SK-N-SH (cell line): ENCODE measurements at regions not wholly inside any gene's neighbourhood (a gene's known extent, or its start where the extent isn't known, plus 50 kb on each side); places are given as distances from the start of the nearest gene placed in this dataset.

Source experiments
- CTCF ChIA-PET: fragments of 300-600, 350-600 bp; formaldehyde crosslinking; extraction: SDS; loops from one replicate; lab custom pipeline; 2021; lab: Yijun Ruan, JAX
- POLR2A ChIA-PET: fragments of 350-600 bp; sonication (Branson Sonifier 250); formaldehyde crosslinking; extraction: SDS; loops from one replicate; lab custom pipeline; 2020; ENCODE audit warnings: antibody characterized with exemption, inconsistent platforms; lab: Yijun Ruan, JAX
- DNase-seq: peaks from one replicate; pipeline ENCODE4 v3.0.0; 2012
- H2AFZ ChIP-seq: fragments of 200-600 bp; sonication (generic); 2 replicates; pipeline ENCODE4 v1.8.1; 2016; ENCODE audit warnings: antibody characterized with exemption, mild to moderate bottlenecking, low read depth
- H3F3A ChIP-seq: fragments of 200-600 bp; sonication (generic); replicated peaks from 2 replicates; pipeline ENCODE3; 2016; ENCODE audit warnings: antibody characterized with exemption, mild to moderate bottlenecking; ENCODE audit not compliant: insufficient read depth
- H3K27ac ChIP-seq, 2 experiments: fragments of 200-500 bp in 1 of 2; fragments of 200-600 bp in 1 of 2; sonication (Bioruptor generic) in 1 of 2; sonication (generic), shearing (Covaris generic) in 1 of 2; 2 replicates each; pipeline versions ENCODE4 v1.5.1 to v1.6.1; 2014 to 2016; ENCODE audit warnings: low read depth in 2 of 2, inconsistent platforms in 1 of 2, low read length in 1 of 2, mild to moderate bottlenecking in 1 of 2, mixed read lengths in 1 of 2
- H3K27me3 ChIP-seq: fragments of 200-600 bp; sonication (generic), shearing (Covaris generic); 2 replicates; pipeline ENCODE4 v1.6.1; 2016; ENCODE audit warnings: mixed run types; ENCODE audit not compliant: insufficient read depth
- H3K36me3 ChIP-seq, 2 experiments: fragments of 200-500 bp in 1 of 2; fragments of 200-600 bp in 1 of 2; sonication (Bioruptor generic) in 1 of 2; sonication (generic) in 1 of 2; replicated peaks in 1 of 2; 2 replicates each; pipeline versions ENCODE3 to v1.5.1; 2014 to 2016; ENCODE audit warnings: low read length in 1 of 2, mild to moderate bottlenecking in 1 of 2; ENCODE audit not compliant: insufficient read depth in 2 of 2, control insufficient read depth in 1 of 2
- H3K4me1 ChIP-seq, 2 experiments: fragments of 200-500 bp in 1 of 2; fragments of 200-600 bp in 1 of 2; sonication (Bioruptor generic) in 1 of 2; sonication (generic), shearing (Covaris generic) in 1 of 2; 2 replicates each; pipeline versions ENCODE4 v1.5.1 to v1.6.1; 2014 to 2016; ENCODE audit warnings: low read depth in 1 of 2, low read length in 1 of 2, mixed run types in 1 of 2; ENCODE audit not compliant: insufficient read depth in 2 of 2, control insufficient read depth in 1 of 2
- H3K4me2 ChIP-seq: fragments of 200-600 bp; sonication (generic), shearing (Covaris generic); 2 replicates; pipeline ENCODE4 v1.6.1; 2017; ENCODE audit warnings: mixed run types
- H3K4me3 ChIP-seq, 2 experiments: fragments of 200-500 bp in 1 of 2; fragments of 200-600 bp in 1 of 2; sonication (Bioruptor generic) in 1 of 2; sonication (generic), shearing (Covaris generic) in 1 of 2; 2 replicates each; pipeline versions ENCODE4 v1.5.1 to v1.8.1; 2014 to 2016; ENCODE audit warnings: low read depth in 2 of 2, inconsistent platforms in 1 of 2, low read length in 1 of 2, mild to moderate bottlenecking in 1 of 2, mixed read lengths in 1 of 2, moderate library complexity in 1 of 2
- H3K79me2 ChIP-seq: fragments of 200-600 bp; sonication (generic); 2 replicates; pipeline ENCODE4 v1.8.1; 2017; ENCODE audit warnings: mild to moderate bottlenecking; ENCODE audit not compliant: insufficient read depth
- H3K9ac ChIP-seq: fragments of 200-600 bp; sonication (generic); 2 replicates; pipeline ENCODE4 v1.6.1; 2017; ENCODE audit warnings: mixed run types
- H3K9me2 ChIP-seq: fragments of 200-600 bp; sonication (generic); 2 replicates; pipeline ENCODE4 v1.6.1; 2017; ENCODE audit warnings: mixed run types
- H3K9me3 ChIP-seq: fragments of 200-600 bp; sonication (generic); 2 replicates; pipeline ENCODE4 v1.6.1; 2017; ENCODE audit warnings: mixed run types, mild to moderate bottlenecking, moderate library complexity
- H4K20me1 ChIP-seq: fragments of 200-600 bp; sonication (generic); 2 replicates; pipeline ENCODE4 v1.6.1; 2017; ENCODE audit warnings: mild to moderate bottlenecking, mixed run types; ENCODE audit not compliant: insufficient read depth
- CTCF ChIP-seq: fragments of 200-600 bp; sonication (generic); IDR thresholded peaks from 2 replicates; pipeline ENCODE4 v1.6.1; 2017; ENCODE audit warnings: antibody characterized with exemption, mild to moderate bottlenecking, moderate library complexity
- EZH2phosphoT487 ChIP-seq: fragments of 200-600 bp; sonication (generic); IDR thresholded peaks from 2 replicates; pipeline ENCODE4 v1.6.1; 2017; ENCODE audit warnings: low read depth, mixed run types, mild to moderate bottlenecking, antibody characterized with exemption, moderate library complexity, borderline replicate concordance
- FOXM1 ChIP-seq: IDR thresholded peaks from 2 replicates; pipeline ENCODE4 v1.4.0; 2012; ENCODE audit warnings: low read depth, mild to moderate bottlenecking
- GABPA ChIP-seq: IDR thresholded peaks from 2 replicates; pipeline ENCODE4 v1.4.0; 2012; ENCODE audit warnings: low read depth, mild to moderate bottlenecking
- GATA2 ChIP-seq: sonication (generic); formaldehyde crosslinking; IDR thresholded peaks from 2 replicates; pipeline ENCODE4 v1.5.0; 2020; ENCODE audit warnings: mild to moderate bottlenecking, missing genetic modification reagents
- IRF3 ChIP-seq: fragments of 150-350 bp; IDR thresholded peaks from 2 replicates; pipeline ENCODE4 v1.6.1; 2016; ENCODE audit warnings: mild to moderate bottlenecking, low read depth, low read length
- MXI1 ChIP-seq: IDR thresholded peaks from 2 replicates; pipeline ENCODE4 v1.6.1; 2012; ENCODE audit warnings: mild to moderate bottlenecking, low read depth, low read length, improper control_type of control experiment
- NFIC ChIP-seq: IDR thresholded peaks from 2 replicates; pipeline ENCODE4 v1.4.0; 2012; ENCODE audit warnings: borderline replicate concordance
- PBX3 ChIP-seq: IDR thresholded peaks from 2 replicates; pipeline ENCODE4; 2012
- POLR2AphosphoS5 ChIP-seq: IDR thresholded peaks from 2 replicates; pipeline ENCODE4 v1.6.1; 2012; ENCODE audit warnings: low read depth, low read length
- RCOR1 ChIP-seq: fragments of 150-350 bp; IDR thresholded peaks from 2 replicates; pipeline ENCODE4 v1.6.1; 2017; ENCODE audit warnings: antibody characterized with exemption, low read length
- RFX5 ChIP-seq: IDR thresholded peaks from 2 replicates; pipeline ENCODE4 v1.6.1; 2012; ENCODE audit warnings: mild to moderate bottlenecking, improper control_type of control experiment, low read length
- RXRA ChIP-seq: IDR thresholded peaks from 2 replicates; pipeline ENCODE4 v1.4.0; 2012; ENCODE audit warnings: low read depth, mild to moderate bottlenecking, borderline replicate concordance
- SMC3 ChIP-seq: IDR thresholded peaks from 2 replicates; pipeline ENCODE4 v1.6.1; 2012; ENCODE audit warnings: low read depth, low read length, improper control_type of control experiment
- TAF1 ChIP-seq: IDR thresholded peaks from 2 replicates; pipeline ENCODE4 v1.6.1; 2012; ENCODE audit warnings: low read depth, mild to moderate bottlenecking, low read length, moderate library complexity, borderline replicate concordance
- YY1 ChIP-seq: IDR thresholded peaks from 2 replicates; pipeline ENCODE4 v1.4.0; 2012; ENCODE audit warnings: low read depth, mild to moderate bottlenecking
- WGBS: methylation state at CpG from one replicate; pipeline ENCODE4 v1.1.6; 2017; ENCODE audit warnings: low lambda C conversion rate; 5-methylcytosine and 5-hydroxymethylcytosine counted together

DNA sequence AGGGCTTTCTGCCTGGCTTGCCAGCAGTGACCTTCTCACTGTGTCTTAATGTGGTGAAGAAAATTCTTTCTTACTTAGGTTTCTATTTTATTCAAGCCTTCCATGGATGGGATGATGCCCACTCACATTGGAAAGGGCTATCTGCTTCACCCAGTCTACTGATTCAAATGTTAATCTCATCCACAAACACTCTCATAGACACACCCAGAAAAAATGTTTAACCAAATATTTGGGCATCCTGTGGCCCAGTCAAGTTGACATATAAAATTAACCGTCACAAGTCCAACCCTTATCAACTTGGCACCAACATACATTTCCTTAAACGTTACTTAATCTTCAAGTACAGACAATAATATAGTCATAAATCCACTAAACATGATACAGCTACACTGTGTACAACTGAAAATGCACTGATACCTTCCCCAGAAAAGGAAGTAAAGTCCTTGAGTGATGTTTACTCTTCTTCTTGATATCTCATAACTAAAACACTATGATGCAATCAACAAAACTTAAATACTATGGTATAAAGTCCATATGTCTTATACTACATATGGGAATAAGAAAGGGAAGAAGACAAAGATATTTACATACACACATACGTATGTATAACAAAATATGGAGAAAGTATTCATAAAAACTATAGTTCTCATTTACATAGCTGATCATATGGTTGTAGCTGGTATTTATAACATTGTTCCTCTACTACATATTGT, 394.7 kb upstream of the NOVA1 start:
- DNase-seq, result no peak
- 30% methylated on average over 3 of the region's 3 CpGs for WGBS
- no peaks in the 10 kb centered on the region for H3K36me3 ChIP-seq
- no peak overlapping the region for H3K9ac ChIP-seq
- ChIA-PET CTCF (interaction anchor here (0.6 to 1.1 kb wide), 2 partner anchors 8 to 31 kb away, joined by 3 read pairs; no protein-coding TSS in a partner anchor), POLR2A (no interaction called here)
- TF ChIP-seq FOXM1, result no peak
- H3K9me3 ChIP-seq, result no peaks in the 10 kb centered on the region
- no peaks in the 10 kb centered on the region for H3K9me2 ChIP-seq
- no peaks in the 10 kb centered on the region for H4K20me1 ChIP-seq
- H3K79me2 ChIP-seq, result no peaks in the 10 kb centered on the region
- no peak overlapping the region for H3K4me3 ChIP-seq
- no peak overlapping the region for H3K27ac ChIP-seq
- H3K4me2 ChIP-seq, result no peak overlapping the region
- H3K27me3 ChIP-seq, result no peaks in the 10 kb centered on the region
- H2AFZ ChIP-seq, result no peak overlapping the region
- no peaks in the 10 kb centered on the region for H3K4me1 ChIP-seq
- no peaks in the 10 kb centered on the region for H3F3A ChIP-seq

GRCh38 chr14:26993556-26993955, 395.7 kb upstream of the NOVA1 start:
- Histone ChIP-seq H3K79me2 (no peaks in the 10 kb centered on the region), H3K27ac (no peak overlapping the region), H3K36me3 (no peaks in the 10 kb centered on the region), H4K20me1 (no peaks in the 10 kb centered on the region), H3K27me3 (no peaks in the 10 kb centered on the region), H3K9ac (no peak overlapping the region), H2AFZ (no peak overlapping the region), H3K4me3 (no peak overlapping the region), H3F3A (no peaks in the 10 kb centered on the region), H3K9me2 (no peaks in the 10 kb centered on the region), H3K9me3 (no peaks in the 10 kb centered on the region), H3K4me2 (no peak overlapping the region), H3K4me1 (no peaks in the 10 kb centered on the region)
- 10% methylated on average over 2 of the region's 2 CpGs for WGBS
- POLR2A ChIA-PET, result no interaction called here
- DNase-seq, result no peak
- CTCF ChIA-PET, result interaction anchor here (1.1 kb wide), 1 partner anchor 9 kb away, joined by 3 read pairs; no protein-coding TSS in a partner anchor
- TF ChIP-seq SMC3, result no peak
- no peak for TF ChIP-seq TAF1
- TF ChIP-seq IRF3, result no peak
- no peak for TF ChIP-seq POLR2AphosphoS5
- no peak for TF ChIP-seq GATA2
- no peak for TF ChIP-seq RFX5
- no peak for TF ChIP-seq EZH2phosphoT487
- TF ChIP-seq CTCF, result no peak
- TF ChIP-seq MXI1, result no peak
- TF ChIP-seq NFIC, result no peak
- TF ChIP-seq RCOR1, result no peak
- TF ChIP-seq PBX3, result no peak
- TF ChIP-seq GABPA, result no peak
- no peak for TF ChIP-seq YY1
- TF ChIP-seq RXRA, result no peak
- TF ChIP-seq, all 33 proteins: peak for 0
